ENCODE measurements at regions not wholly inside any gene's neighbourhood (a gene's known extent, or its start where the extent isn't known, plus 50 kb on each side); places are given as distances from the start of the nearest gene placed in this dataset.

DNA sequence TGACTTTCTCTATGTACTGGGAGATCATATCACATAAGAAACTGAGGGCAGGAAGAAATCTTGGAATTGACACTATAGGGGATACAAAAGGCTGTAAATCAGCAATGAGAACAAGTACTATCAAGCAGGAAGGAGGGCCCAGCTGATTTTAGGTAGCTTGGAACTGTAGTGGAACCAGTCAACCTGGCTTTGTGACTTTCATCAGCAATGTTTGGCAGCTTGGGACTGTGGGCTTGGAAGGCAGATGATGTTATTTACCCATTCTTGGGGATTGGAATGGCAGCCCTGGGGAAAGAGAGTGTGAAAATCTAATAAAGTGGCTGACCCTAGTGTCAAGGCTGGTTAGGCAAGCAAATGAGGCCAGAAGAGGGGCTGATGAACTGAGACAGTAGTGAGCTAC is 1073.3 kb downstream of the ADGRL2 start:
- Histone ChIP-seq H3K36me3 (ENCODE audit: control insufficient read depth in 3 of 3, insufficient read depth in 3 of 3, low read length in 3 of 3) (no peaks in the 10 kb centered on the region), H3K27me3 (ENCODE audit: control insufficient read depth in 3 of 3, insufficient read depth in 3 of 3, low read length in 3 of 3) (no peaks in the 10 kb centered on the region), H3K27ac (ENCODE audit: low read depth, low read length) (no peak overlapping the region), H3K9ac (ENCODE audit: low read depth in 1 of 3, low read length in 3 of 3) (no peak overlapping the region), H3K4me3 (ENCODE audit: low read length in 3 of 3) (no peak overlapping the region), H3K9me3 (ENCODE audit: control insufficient read depth in 3 of 3, low read length in 3 of 3) (no peaks in the 10 kb centered on the region), H3K4me1 (ENCODE audit: control insufficient read depth in 3 of 3, insufficient read depth in 3 of 3, low read length in 3 of 3) (no peaks in the 10 kb centered on the region)

- no peak overlapping the region for H3K4me3 ChIP-seq (ENCODE audit: low read length in 3 of 3)
- no peak overlapping the region for H3K27ac ChIP-seq (ENCODE audit: low read depth, low read length)
- H3K36me3 ChIP-seq (ENCODE audit: control insufficient read depth in 3 of 3, insufficient read depth in 3 of 3, low read length in 3 of 3), result no peaks in the 10 kb centered on the region
- no peaks in the 10 kb centered on the region for H3K27me3 ChIP-seq (ENCODE audit: control insufficient read depth in 3 of 3, insufficient read depth in 3 of 3, low read length in 3 of 3)
- no peaks in the 10 kb centered on the region for H3K9me3 ChIP-seq (ENCODE audit: control insufficient read depth in 3 of 3, low read length in 3 of 3)
- H3K4me1 ChIP-seq (ENCODE audit: control insufficient read depth in 3 of 3, insufficient read depth in 3 of 3, low read length in 3 of 3), result no peaks in the 10 kb centered on the region
- no peak overlapping the region for H3K9ac ChIP-seq (ENCODE audit: low read depth in 1 of 3, low read length in 3 of 3)
These were observed 1069.6 kb downstream of the ADGRL2 start for GRCh38 chr1:82870332-82870731.

DNA sequence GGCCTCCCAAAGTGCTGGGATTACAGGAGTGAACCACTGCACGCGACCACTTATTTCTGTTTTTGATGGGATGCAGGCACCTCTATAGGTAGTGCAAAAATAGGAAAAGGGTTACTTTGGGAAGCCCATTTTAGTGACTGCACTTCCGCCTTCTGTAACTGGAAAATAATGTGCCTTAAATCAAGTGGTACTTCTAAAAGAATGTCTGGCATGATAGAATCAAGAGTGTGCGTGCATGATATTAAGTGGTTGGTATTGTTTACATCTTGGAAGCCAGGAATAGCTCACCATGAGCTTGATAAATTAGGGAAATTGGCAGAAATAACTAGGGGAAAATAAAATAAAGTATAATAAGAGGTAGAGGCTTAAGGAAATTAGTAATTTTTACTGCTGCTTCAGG is 1067.0 kb downstream of the ADGRL2 start:
- Histone ChIP-seq H3K9me3 (ENCODE audit: control insufficient read depth in 3 of 3, low read length in 3 of 3) (no peaks in the 10 kb centered on the region), H3K27ac (ENCODE audit: low read depth, low read length) (no peak overlapping the region), H3K4me3 (ENCODE audit: low read length in 3 of 3) (no peak overlapping the region), H3K27me3 (ENCODE audit: control insufficient read depth in 3 of 3, insufficient read depth in 3 of 3, low read length in 3 of 3) (no peaks in the 10 kb centered on the region), H3K36me3 (ENCODE audit: control insufficient read depth in 3 of 3, insufficient read depth in 3 of 3, low read length in 3 of 3) (no peaks in the 10 kb centered on the region), H3K4me1 (ENCODE audit: control insufficient read depth in 3 of 3, insufficient read depth in 3 of 3, low read length in 3 of 3) (no peaks in the 10 kb centered on the region), H3K9ac (ENCODE audit: low read depth in 1 of 3, low read length in 3 of 3) (no peak overlapping the region)

DNA sequence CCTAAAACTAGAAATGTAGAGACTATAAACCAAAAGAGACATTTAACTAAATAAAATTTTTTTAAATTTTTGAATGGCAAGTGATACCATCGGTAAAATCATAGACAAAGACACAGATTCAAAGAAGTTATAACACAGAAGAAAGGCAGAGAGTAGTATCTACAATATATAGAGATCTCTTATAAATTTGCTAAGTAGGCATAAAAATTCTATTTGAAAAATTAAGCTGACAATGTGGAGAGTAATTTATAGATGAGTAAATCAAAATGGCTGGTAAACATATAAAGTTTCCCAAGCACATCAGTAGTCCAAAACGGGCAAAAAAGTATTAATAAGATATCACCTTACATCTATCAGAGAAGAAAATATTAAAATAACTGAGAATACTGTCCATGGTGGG is 1061.0 kb downstream of the ADGRL2 start:
- H3K4me3 ChIP-seq (ENCODE audit: low read length in 3 of 3), result no peak overlapping the region
- H3K9ac ChIP-seq (ENCODE audit: low read depth in 1 of 3, low read length in 3 of 3), result no peak overlapping the region
- H3K27ac ChIP-seq (ENCODE audit: low read depth, low read length), result no peak overlapping the region
- no peaks in the 10 kb centered on the region for H3K36me3 ChIP-seq (ENCODE audit: control insufficient read depth in 3 of 3, insufficient read depth in 3 of 3, low read length in 3 of 3)
- H3K27me3 ChIP-seq (ENCODE audit: control insufficient read depth in 3 of 3, insufficient read depth in 3 of 3, low read length in 3 of 3), result no peaks in the 10 kb centered on the region
- no peaks in the 10 kb centered on the region for H3K9me3 ChIP-seq (ENCODE audit: control insufficient read depth in 3 of 3, low read length in 3 of 3)
- H3K4me1 ChIP-seq (ENCODE audit: control insufficient read depth in 3 of 3, insufficient read depth in 3 of 3, low read length in 3 of 3), result no peaks in the 10 kb centered on the region

DNA sequence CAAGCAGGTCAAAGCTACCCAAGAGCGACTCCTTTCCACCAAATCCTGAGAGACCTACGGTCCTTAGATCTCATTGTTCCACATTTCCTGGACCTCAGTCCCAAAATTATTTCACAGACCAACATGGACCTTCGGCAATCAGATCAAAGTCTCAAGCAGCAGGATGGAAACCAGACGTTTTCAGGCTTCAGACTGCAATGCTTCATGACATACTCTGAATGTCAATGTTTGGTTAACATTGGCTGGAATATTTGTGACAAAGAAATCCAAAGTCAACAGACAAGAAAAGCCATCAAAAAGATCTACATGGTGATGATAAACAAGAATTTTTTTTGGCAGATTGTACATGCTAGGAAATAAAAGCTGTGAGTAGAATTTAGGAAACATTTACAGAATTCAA is 1057.3 kb downstream of the ADGRL2 start:
- Histone ChIP-seq H3K27me3 (ENCODE audit: control insufficient read depth in 3 of 3, insufficient read depth in 3 of 3, low read length in 3 of 3) (no peaks in the 10 kb centered on the region), H3K9ac (ENCODE audit: low read depth in 1 of 3, low read length in 3 of 3) (no peak overlapping the region)

GRCh38 chr1:82849460-82849859 is 1048.7 kb downstream of the ADGRL2 start:
- no peaks in the 10 kb centered on the region for H3K36me3 ChIP-seq (ENCODE audit: control insufficient read depth in 3 of 3, insufficient read depth in 3 of 3, low read length in 3 of 3)
- no peak overlapping the region for H3K9ac ChIP-seq (ENCODE audit: low read depth in 1 of 3, low read length in 3 of 3)
- H3K27ac ChIP-seq (ENCODE audit: low read depth, low read length), result no peak overlapping the region
- H3K4me3 ChIP-seq (ENCODE audit: low read length in 3 of 3), result no peak overlapping the region
- H3K27me3 ChIP-seq (ENCODE audit: control insufficient read depth in 3 of 3, insufficient read depth in 3 of 3, low read length in 3 of 3), result no peaks in the 10 kb centered on the region
- H3K9me3 ChIP-seq (ENCODE audit: control insufficient read depth in 3 of 3, low read length in 3 of 3), result no peaks in the 10 kb centered on the region
- H3K4me1 ChIP-seq (ENCODE audit: control insufficient read depth in 3 of 3, insufficient read depth in 3 of 3, low read length in 3 of 3), result no peaks in the 10 kb centered on the region

More for the DNA sequence above, 1057.3 kb downstream of the ADGRL2 start:
- H3K4me3 ChIP-seq (ENCODE audit: low read length in 3 of 3), result no peak overlapping the region
- H3K9me3 ChIP-seq (ENCODE audit: control insufficient read depth in 3 of 3, low read length in 3 of 3), result no peaks in the 10 kb centered on the region
- no peaks in the 10 kb centered on the region for H3K4me1 ChIP-seq (ENCODE audit: control insufficient read depth in 3 of 3, insufficient read depth in 3 of 3, low read length in 3 of 3)
- H3K27ac ChIP-seq (ENCODE audit: low read depth, low read length), result no peak overlapping the region
- no peaks in the 10 kb centered on the region for H3K36me3 ChIP-seq (ENCODE audit: control insufficient read depth in 3 of 3, insufficient read depth in 3 of 3, low read length in 3 of 3)

- H3K4me1 ChIP-seq (ENCODE audit: control insufficient read depth in 3 of 3, insufficient read depth in 3 of 3, low read length in 3 of 3), result no peaks in the 10 kb centered on the region
- H3K27ac ChIP-seq (ENCODE audit: low read depth, low read length), result no peak overlapping the region
- H3K4me3 ChIP-seq (ENCODE audit: low read length in 3 of 3), result no peak overlapping the region
- H3K36me3 ChIP-seq (ENCODE audit: control insufficient read depth in 3 of 3, insufficient read depth in 3 of 3, low read length in 3 of 3), result no peaks in the 10 kb centered on the region
- H3K9ac ChIP-seq (ENCODE audit: low read depth in 1 of 3, low read length in 3 of 3), result no peak overlapping the region
- H3K27me3 ChIP-seq (ENCODE audit: control insufficient read depth in 3 of 3, insufficient read depth in 3 of 3, low read length in 3 of 3), result no peaks in the 10 kb centered on the region
- H3K9me3 ChIP-seq (ENCODE audit: control insufficient read depth in 3 of 3, low read length in 3 of 3), result no peaks in the 10 kb centered on the region
These were observed 1047.3 kb downstream of the ADGRL2 start for GRCh38 chr1:82848043-82848442.

GRCh38 chr1:82845866-82846265 is 1045.1 kb downstream of the ADGRL2 start:
- no peak overlapping the region for H3K9ac ChIP-seq (ENCODE audit: low read depth in 1 of 3, low read length in 3 of 3)
- H3K4me3 ChIP-seq (ENCODE audit: low read length in 3 of 3), result no peak overlapping the region
- H3K27me3 ChIP-seq (ENCODE audit: control insufficient read depth in 3 of 3, insufficient read depth in 3 of 3, low read length in 3 of 3), result no peaks in the 10 kb centered on the region
- no peaks in the 10 kb centered on the region for H3K4me1 ChIP-seq (ENCODE audit: control insufficient read depth in 3 of 3, insufficient read depth in 3 of 3, low read length in 3 of 3)
- no peaks in the 10 kb centered on the region for H3K36me3 ChIP-seq (ENCODE audit: control insufficient read depth in 3 of 3, insufficient read depth in 3 of 3, low read length in 3 of 3)
- no peaks in the 10 kb centered on the region for H3K9me3 ChIP-seq (ENCODE audit: control insufficient read depth in 3 of 3, low read length in 3 of 3)
- H3K27ac ChIP-seq (ENCODE audit: low read depth, low read length), result no peak overlapping the region

DNA sequence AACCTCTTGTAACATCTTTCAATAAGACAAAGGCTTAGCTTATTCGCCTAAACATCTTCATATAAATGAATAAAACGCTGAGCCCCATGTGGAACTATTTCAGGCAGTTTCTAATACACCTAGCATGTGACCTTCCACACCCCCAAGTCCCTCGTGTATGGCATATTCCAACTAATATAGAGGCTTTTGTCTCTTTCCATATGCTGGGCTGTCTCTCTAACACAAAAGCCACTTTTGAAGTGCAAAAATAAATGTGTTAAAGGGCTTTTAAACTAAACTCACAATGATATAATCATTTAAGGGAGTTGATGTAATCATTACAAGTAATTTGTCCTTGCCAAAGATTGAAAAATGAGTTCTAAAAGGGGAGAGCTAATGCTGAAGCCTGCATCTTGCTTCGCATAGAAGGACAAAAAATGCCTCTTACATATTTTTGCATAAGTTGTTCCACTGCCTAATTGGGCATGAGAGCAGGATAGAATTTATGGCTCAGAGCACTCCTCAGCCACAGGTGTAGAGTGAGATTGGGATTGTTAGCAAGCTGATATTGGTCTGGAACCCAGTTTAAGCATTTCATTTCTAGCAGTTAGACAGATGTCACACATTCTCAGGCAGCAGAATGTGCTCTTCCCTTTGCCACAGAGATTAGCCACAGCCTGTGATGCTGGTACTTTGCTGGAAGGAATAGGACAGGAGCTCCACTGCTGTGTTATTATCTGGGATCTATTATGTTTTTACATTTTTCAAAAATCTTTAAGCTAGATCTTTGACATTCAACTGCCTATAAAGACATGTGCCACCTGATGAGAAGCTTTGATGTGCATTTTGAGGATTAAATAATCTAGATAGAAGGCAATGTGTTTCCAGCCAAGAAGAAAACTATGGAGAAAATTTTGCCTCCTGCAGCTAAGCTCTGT is 1044.4 kb downstream of the ADGRL2 start:
- no peaks in the 10 kb centered on the region for H3K36me3 ChIP-seq (ENCODE audit: control insufficient read depth in 3 of 3, insufficient read depth in 3 of 3, low read length in 3 of 3)
- no peak overlapping the region for H3K27ac ChIP-seq (ENCODE audit: low read depth, low read length)
- H3K27me3 ChIP-seq (ENCODE audit: control insufficient read depth in 3 of 3, insufficient read depth in 3 of 3, low read length in 3 of 3), result no peaks in the 10 kb centered on the region
- no peak overlapping the region for H3K4me3 ChIP-seq (ENCODE audit: low read length in 3 of 3)
- no peak overlapping the region for H3K9ac ChIP-seq (ENCODE audit: low read depth in 1 of 3, low read length in 3 of 3)
- H3K9me3 ChIP-seq (ENCODE audit: control insufficient read depth in 3 of 3, low read length in 3 of 3), result no peaks in the 10 kb centered on the region
- no peaks in the 10 kb centered on the region for H3K4me1 ChIP-seq (ENCODE audit: control insufficient read depth in 3 of 3, insufficient read depth in 3 of 3, low read length in 3 of 3)

DNA sequence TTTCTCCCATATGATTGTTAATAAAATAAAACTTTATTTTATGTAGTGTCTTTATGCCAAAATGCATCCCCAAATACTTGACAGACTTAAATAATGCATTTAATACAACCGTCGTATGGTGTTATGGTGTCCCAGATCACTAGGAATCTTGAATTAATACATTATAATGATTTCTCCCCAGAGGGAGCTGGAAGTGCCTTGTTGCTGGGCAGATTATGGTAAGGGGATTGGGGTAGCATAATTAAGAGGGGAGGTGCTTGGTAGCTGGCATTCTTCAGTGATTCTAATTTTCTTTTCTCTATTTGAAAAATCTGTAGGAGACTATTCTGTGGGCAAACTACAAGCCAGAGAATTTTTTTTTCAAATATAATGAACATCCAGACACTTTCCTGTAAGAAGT is 1043.7 kb downstream of the ADGRL2 start:
- no peak overlapping the region for H3K4me3 ChIP-seq (ENCODE audit: low read length in 3 of 3)
- H3K9ac ChIP-seq (ENCODE audit: low read depth in 1 of 3, low read length in 3 of 3), result no peak overlapping the region
- H3K27me3 ChIP-seq (ENCODE audit: control insufficient read depth in 3 of 3, insufficient read depth in 3 of 3, low read length in 3 of 3), result no peaks in the 10 kb centered on the region
- H3K27ac ChIP-seq (ENCODE audit: low read depth, low read length), result no peak overlapping the region
- no peaks in the 10 kb centered on the region for H3K36me3 ChIP-seq (ENCODE audit: control insufficient read depth in 3 of 3, insufficient read depth in 3 of 3, low read length in 3 of 3)
- no peaks in the 10 kb centered on the region for H3K4me1 ChIP-seq (ENCODE audit: control insufficient read depth in 3 of 3, insufficient read depth in 3 of 3, low read length in 3 of 3)
- no peaks in the 10 kb centered on the region for H3K9me3 ChIP-seq (ENCODE audit: control insufficient read depth in 3 of 3, low read length in 3 of 3)

Data from skeletal muscle tissue (tissue), 3 donors.